ENCODE measurements at regions not wholly inside any gene's neighbourhood (a gene's known extent, or its start where the extent isn't known, plus 50 kb on each side); places are given as distances from the start of the nearest gene placed in this dataset.

GRCh38 chr14:95449131-95449530, 67.3 kb downstream of the SYNE3 start:
- in situ Hi-C loops (cut with HindIII; ENCODE audit: extremely low pct_ligation_motif_present, low pct_unique_long_range_greater_than_20kb) (no loop called here), intact Hi-C loops (cut with micrococcal nuclease; ENCODE audit: unreplicated experiment) (no loop called here)
- ChIA-PET POLR2A (no interaction called here), CTCF (ENCODE audit: low intra/inter-chr PET ratio, low total read pairs) (no interaction called here)
- TF ChIP-seq GLI4 (CRISPR knock-in tag; IDR thresholded peaks at IDR 0.05; ENCODE audit: borderline replicate concordance) = no peak
- TF ChIP-seq NFYB (CRISPR knock-in tag; IDR thresholded peaks at IDR 0.05) = peak; percentile 59
- no peak for TF ChIP-seq ZNF207 (IDR thresholded peaks at IDR 0.05; ENCODE audit: borderline replicate concordance)
- TF ChIP-seq MTA1 (CRISPR knock-in tag; IDR thresholded peaks at IDR 0.05; ENCODE audit: borderline replicate concordance) = no peak
- TF ChIP-seq ZNF580 (CRISPR knock-in tag; IDR thresholded peaks at IDR 0.05; ENCODE audit: borderline replicate concordance, low read depth) = no peak
- H3K9me3 ChIP-seq (ENCODE audit: low read length) = no peaks in the 10 kb centered on the region
- BruUV-seq (replicated peaks) = no TSS peak
- ATAC-seq (no peak), FAIRE-seq (no peak), DNase-seq (ENCODE audit: low spot score) (no peak)
- no peak overlapping the region for H3K9ac ChIP-seq (ENCODE audit: insufficient read depth, low read depth, low read length)
- no peaks in the 10 kb centered on the region for H3K79me2 ChIP-seq (ENCODE audit: insufficient read depth, low read length)
- peaks cover 59% of the 10 kb centered on the region for H3K4me1 ChIP-seq (ENCODE audit: insufficient read depth, low read length)
- H3K4me3 ChIP-seq (replicated peaks in 1 of 3; ENCODE audit: insufficient read depth in 1 of 3, low read depth in 2 of 3, low read length in 3 of 3) = no peak overlapping the region
- no peak overlapping the region for H3K27ac ChIP-seq (ENCODE audit: extremely low read length, insufficient read depth, low read length)
- no peak overlapping the region for H3K4me2 ChIP-seq (ENCODE audit: low read depth, low read length)
- 98% methylated on average over 11 of the region's 11 CpGs for WGBS (ENCODE audit: low lambda C conversion rate)
- H3K36me3 ChIP-seq (replicated peaks in 1 of 2; ENCODE audit: control insufficient read depth in 1 of 2, insufficient read depth in 2 of 2, low read length in 2 of 2) = peaks cover 2 to 14% of the 10 kb centered on the region in 2 experiments; a peak in 3 of 5 replicates
- H3K27me3 ChIP-seq (ENCODE audit: control insufficient read depth in 1 of 2, insufficient read depth in 2 of 2, low read length in 2 of 2) = no peaks in the 10 kb centered on the region
- H2AFZ ChIP-seq (ENCODE audit: low read length) = no peak overlapping the region
- H4K20me1 ChIP-seq (ENCODE audit: insufficient read depth, low read length) = no peaks in the 10 kb centered on the region

GRCh38 chr14:95446470-95446869, 70.0 kb downstream of the SYNE3 start:
- DNase-seq (ENCODE audit: low spot score) (no peak), FAIRE-seq (no peak), ATAC-seq (no peak)
- Histone ChIP-seq H3K27me3 (ENCODE audit: control insufficient read depth in 1 of 2, insufficient read depth in 2 of 2, low read length in 2 of 2) (no peaks in the 10 kb centered on the region), H3K4me3 (replicated peaks in 1 of 3; ENCODE audit: insufficient read depth in 1 of 3, low read depth in 2 of 3, low read length in 3 of 3) (no peak overlapping the region), H3K9ac (ENCODE audit: insufficient read depth, low read depth, low read length) (no peak overlapping the region), H3K4me1 (ENCODE audit: insufficient read depth, low read length) (peaks cover 52% of the 10 kb centered on the region), H3K9me3 (ENCODE audit: low read length) (no peaks in the 10 kb centered on the region), H2AFZ (ENCODE audit: low read length) (no peak overlapping the region), H4K20me1 (ENCODE audit: insufficient read depth, low read length) (no peaks in the 10 kb centered on the region), H3K27ac (ENCODE audit: extremely low read length, insufficient read depth, low read length) (no peak overlapping the region), H3K79me2 (ENCODE audit: insufficient read depth, low read length) (no peaks in the 10 kb centered on the region), H3K36me3 (replicated peaks in 1 of 2; ENCODE audit: control insufficient read depth in 1 of 2, insufficient read depth in 2 of 2, low read length in 2 of 2) (peaks cover 2 to 14% of the 10 kb centered on the region in 2 experiments; a peak in 3 of 5 replicates), H3K4me2 (ENCODE audit: low read depth, low read length) (no peak overlapping the region)
- 100% methylated on average over 4 of the region's 4 CpGs for WGBS (ENCODE audit: low lambda C conversion rate)
- ChIA-PET POLR2A (interaction anchor here (3.1 to 6.6 kb wide), 2 partner anchors 79 to 104 kb away, joined by 17 to 104 read pairs; no protein-coding TSS in a partner anchor), CTCF (ENCODE audit: low intra/inter-chr PET ratio, low total read pairs) (no interaction called here)
- intact Hi-C loops (cut with micrococcal nuclease; ENCODE audit: unreplicated experiment) (no loop called here), in situ Hi-C loops (cut with HindIII; ENCODE audit: extremely low pct_ligation_motif_present, low pct_unique_long_range_greater_than_20kb) (no loop called here)
- no TSS peak for BruUV-seq (replicated peaks)
- TF ChIP-seq ADNP (CRISPR knock-in tag; IDR thresholded peaks at IDR 0.05) = no peak
- no peak for TF ChIP-seq RCOR2 (CRISPR knock-in tag; IDR thresholded peaks at IDR 0.05)
- TF ChIP-seq RBM39 (IDR thresholded peaks at IDR 0.05; ENCODE audit: low read depth, low read length, poor library complexity, severe bottlenecking) = no peak
- no peak for TF ChIP-seq SRSF1 (optimal IDR thresholded peaks at IDR 0.05; ENCODE audit: low read depth, low read length)
- no peak for TF ChIP-seq JDP2 (CRISPR knock-in tag; IDR thresholded peaks at IDR 0.05; ENCODE audit: borderline replicate concordance)
- no peak for TF ChIP-seq SOX5 (CRISPR knock-in tag; IDR thresholded peaks at IDR 0.05; ENCODE audit: borderline replicate concordance)
- no peak for TF ChIP-seq ZNF512B (CRISPR knock-in tag; IDR thresholded peaks at IDR 0.05; ENCODE audit: borderline replicate concordance)
- TF ChIP-seq FOXK2 (IDR thresholded peaks at IDR 0.05) = no peak
- TF ChIP-seq KDM1A (CRISPR knock-in tag; IDR thresholded peaks at IDR 0.05) = no peak
- TF ChIP-seq POLR2G (IDR thresholded peaks at IDR 0.05; ENCODE audit: low read depth, low read length) = no peak
- TF ChIP-seq NCOR1 (IDR thresholded peaks at IDR 0.05; ENCODE audit: borderline replicate concordance, low read length) = no peak
- TF ChIP-seq ARNTL (CRISPR knock-in tag; IDR thresholded peaks at IDR 0.05) = no peak

All from HepG2 (cell line).